ENCODE measurements at regions not wholly inside any gene's neighbourhood (a gene's known extent, or its start where the extent isn't known, plus 50 kb on each side); places are given as distances from the start of the nearest gene placed in this dataset.

GRCh38 chr2:199612509-199613130 lies 154.9 kb upstream of the SATB2 start:
- TF ChIP-seq EZH2 (IDR thresholded peaks at IDR 0.05; ENCODE audit: borderline replicate concordance, low read length): no peak
- TF ChIP-seq, protein P1, sequence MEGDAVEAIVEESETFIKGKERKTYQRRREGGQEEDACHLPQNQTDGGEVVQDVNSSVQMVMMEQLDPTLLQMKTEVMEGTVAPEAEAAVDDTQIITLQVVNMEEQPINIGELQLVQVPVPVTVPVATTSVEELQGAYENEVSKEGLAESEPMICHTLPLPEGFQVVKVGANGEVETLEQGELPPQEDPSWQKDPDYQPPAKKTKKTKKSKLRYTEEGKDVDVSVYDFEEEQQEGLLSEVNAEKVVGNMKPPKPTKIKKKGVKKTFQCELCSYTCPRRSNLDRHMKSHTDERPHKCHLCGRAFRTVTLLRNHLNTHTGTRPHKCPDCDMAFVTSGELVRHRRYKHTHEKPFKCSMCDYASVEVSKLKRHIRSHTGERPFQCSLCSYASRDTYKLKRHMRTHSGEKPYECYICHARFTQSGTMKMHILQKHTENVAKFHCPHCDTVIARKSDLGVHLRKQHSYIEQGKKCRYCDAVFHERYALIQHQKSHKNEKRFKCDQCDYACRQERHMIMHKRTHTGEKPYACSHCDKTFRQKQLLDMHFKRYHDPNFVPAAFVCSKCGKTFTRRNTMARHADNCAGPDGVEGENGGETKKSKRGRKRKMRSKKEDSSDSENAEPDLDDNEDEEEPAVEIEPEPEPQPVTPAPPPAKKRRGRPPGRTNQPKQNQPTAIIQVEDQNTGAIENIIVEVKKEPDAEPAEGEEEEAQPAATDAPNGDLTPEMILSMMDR (IDR thresholded peaks at IDR 0.05; ENCODE audit: low read length): no peak
- Histone ChIP-seq H3F3A (ENCODE audit: insufficient read depth, low read length) (no peaks in the 10 kb centered on the region), H3K9me2 (ENCODE audit: low read depth, low read length) (no peaks in the 10 kb centered on the region), H3K79me2 (ENCODE audit: insufficient read depth, low read length) (no peaks in the 10 kb centered on the region), H3K4me2 (ENCODE audit: low read length) (no peak overlapping the region), H3K9me3 (ENCODE audit: low read length) (no peaks in the 10 kb centered on the region), H3K4me1 (ENCODE audit: insufficient read depth, low read length, severe bottlenecking) (no peaks in the 10 kb centered on the region), H3K36me3 (ENCODE audit: insufficient read depth, low read length) (no peaks in the 10 kb centered on the region), H3K27me3 (ENCODE audit: insufficient read depth, low read length) (no peaks in the 10 kb centered on the region), H3K27ac (ENCODE audit: low read depth, low read length, poor library complexity, severe bottlenecking) (no peak overlapping the region), H3K9ac (ENCODE audit: low read length) (no peak overlapping the region), H4K20me1 (ENCODE audit: insufficient read depth, low read length) (no peaks in the 10 kb centered on the region), H2AFZ (ENCODE audit: low read length) (no peak overlapping the region), H3K4me3 (ENCODE audit: low read depth, low read length, poor library complexity, severe bottlenecking) (no peak overlapping the region)

DNA sequence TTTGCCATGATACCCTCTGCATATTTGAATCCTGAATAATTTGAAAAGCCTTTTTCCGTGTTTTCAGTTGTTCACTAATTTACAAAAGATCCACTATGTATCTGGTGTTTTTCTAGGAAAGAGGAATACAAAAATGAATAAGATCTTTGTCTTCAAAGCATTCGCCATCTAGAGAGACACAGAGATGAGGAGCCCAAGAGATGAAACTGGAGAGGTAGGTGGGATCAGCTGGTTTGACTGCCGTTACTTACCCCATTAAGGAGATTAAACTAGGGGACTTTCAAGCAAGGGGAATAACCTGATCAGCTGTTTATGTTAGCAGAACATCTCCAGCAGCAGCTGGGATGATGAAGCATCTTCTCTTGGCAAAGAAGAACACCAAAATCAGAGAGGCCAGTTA lies 150.2 kb upstream of the SATB2 start:
- H3K4me2 ChIP-seq (ENCODE audit: low read length): no peak overlapping the region
- H3F3A ChIP-seq (ENCODE audit: insufficient read depth, low read length): no peaks in the 10 kb centered on the region
- H3K36me3 ChIP-seq (ENCODE audit: insufficient read depth, low read length): no peaks in the 10 kb centered on the region
- H3K27ac ChIP-seq (ENCODE audit: low read depth, low read length, poor library complexity, severe bottlenecking): no peak overlapping the region
- H3K79me2 ChIP-seq (ENCODE audit: insufficient read depth, low read length): no peaks in the 10 kb centered on the region
- H2AFZ ChIP-seq (ENCODE audit: low read length): no peak overlapping the region
- no peak overlapping the region for H3K9ac ChIP-seq (ENCODE audit: low read length)
- no peak overlapping the region for H3K4me3 ChIP-seq (ENCODE audit: low read depth, low read length, poor library complexity, severe bottlenecking)
- no peaks in the 10 kb centered on the region for H3K4me1 ChIP-seq (ENCODE audit: insufficient read depth, low read length, severe bottlenecking)
- no peaks in the 10 kb centered on the region for H3K27me3 ChIP-seq (ENCODE audit: insufficient read depth, low read length)
- no peak for TF ChIP-seq EZH2 (IDR thresholded peaks at IDR 0.05; ENCODE audit: borderline replicate concordance, low read length)
- TF ChIP-seq, protein P1 (IDR thresholded peaks at IDR 0.05; ENCODE audit: low read length): no peak
- H3K9me3 ChIP-seq (ENCODE audit: low read length): no peaks in the 10 kb centered on the region
- no peaks in the 10 kb centered on the region for H3K9me2 ChIP-seq (ENCODE audit: low read depth, low read length)
- no peaks in the 10 kb centered on the region for H4K20me1 ChIP-seq (ENCODE audit: insufficient read depth, low read length)

DNA sequence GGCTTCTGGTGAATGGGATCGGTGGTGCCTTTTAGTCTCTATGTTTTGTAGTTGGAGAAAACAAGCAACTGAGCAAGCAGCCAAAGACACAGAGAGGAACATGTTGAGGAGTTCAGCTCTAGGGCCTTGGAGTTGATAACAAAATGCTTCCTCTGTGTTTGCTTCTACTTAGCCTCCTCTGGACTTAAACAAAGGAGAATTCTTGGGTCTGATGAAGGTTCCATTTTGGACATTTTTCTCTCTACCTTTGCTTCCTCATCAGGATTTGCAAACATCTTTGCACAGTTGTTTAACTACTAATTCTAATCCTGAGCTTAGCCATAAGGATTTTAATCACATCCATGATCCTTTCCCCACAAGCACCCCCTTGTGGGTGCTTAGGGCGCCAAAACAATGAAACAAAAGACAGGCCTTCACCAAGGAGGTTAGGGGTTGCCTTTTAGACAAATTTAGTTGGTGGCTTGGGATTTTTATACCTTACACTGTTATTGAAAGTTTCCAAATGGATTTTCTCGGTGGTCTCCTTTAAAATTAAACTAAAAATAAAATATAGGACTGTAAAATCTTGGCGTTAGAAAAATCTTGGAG lies 148.5 kb upstream of the SATB2 start:
- Histone ChIP-seq H2AFZ (ENCODE audit: low read length) (no peak overlapping the region), H3K4me1 (ENCODE audit: insufficient read depth, low read length, severe bottlenecking) (no peaks in the 10 kb centered on the region), H3K4me2 (ENCODE audit: low read length) (no peak overlapping the region), H3K9ac (ENCODE audit: low read length) (no peak overlapping the region), H3K27me3 (ENCODE audit: insufficient read depth, low read length) (no peaks in the 10 kb centered on the region), H3K27ac (ENCODE audit: low read depth, low read length, poor library complexity, severe bottlenecking) (no peak overlapping the region), H3F3A (ENCODE audit: insufficient read depth, low read length) (no peaks in the 10 kb centered on the region), H3K9me3 (ENCODE audit: low read length) (no peaks in the 10 kb centered on the region), H3K9me2 (ENCODE audit: low read depth, low read length) (no peaks in the 10 kb centered on the region), H3K36me3 (ENCODE audit: insufficient read depth, low read length) (no peaks in the 10 kb centered on the region), H3K4me3 (ENCODE audit: low read depth, low read length, poor library complexity, severe bottlenecking) (no peak overlapping the region), H4K20me1 (ENCODE audit: insufficient read depth, low read length) (no peaks in the 10 kb centered on the region), H3K79me2 (ENCODE audit: insufficient read depth, low read length) (no peaks in the 10 kb centered on the region)
- TF ChIP-seq, protein P1 (IDR thresholded peaks at IDR 0.05; ENCODE audit: low read length): peak; percentile 29; the same call in 1 of the 2 replicates
- no peak for TF ChIP-seq EZH2 (IDR thresholded peaks at IDR 0.05; ENCODE audit: borderline replicate concordance, low read length)

All from OCI-LY1 (cell line).